Stomach smooth muscle (tissue), 2 donors: ENCODE measurements at regions not wholly inside any gene's neighbourhood (a gene's known extent, or its start where the extent isn't known, plus 50 kb on each side); places are given as distances from the start of the nearest gene placed in this dataset.
"Not testable (repeated sequence)": the region's sequence is repeated elsewhere in the genome, so short reads cannot be mapped to it uniquely, and the experiment has no call there.

Experiments used
- H3K27ac ChIP-seq: one replicate; pipeline ENCODE4 v1.7.0; 2013; ENCODE audit warnings: mild to moderate bottlenecking, low read length, inconsistent platforms
- H3K27me3 ChIP-seq, 2 donors: one replicate each; pipeline ENCODE4 v1.7.0; 2013; ENCODE audit warnings: low read length in 2 of 2; ENCODE audit not compliant: insufficient read depth in 2 of 2, control insufficient read depth in 1 of 2
- H3K36me3 ChIP-seq, 2 donors: one replicate each; pipeline ENCODE4 v1.7.0; 2013; ENCODE audit warnings: low read length in 2 of 2; ENCODE audit not compliant: control insufficient read depth in 2 of 2, insufficient read depth in 2 of 2
- H3K4me1 ChIP-seq: one replicate; pipeline ENCODE4 v1.7.0; 2013; ENCODE audit warnings: low read length; ENCODE audit not compliant: control insufficient read depth, insufficient read depth
- H3K4me3 ChIP-seq, 2 donors: one replicate each; pipeline ENCODE4 v1.7.0; 2013; ENCODE audit warnings: low read length in 2 of 2
- H3K9ac ChIP-seq, 2 donors: one replicate each; pipeline ENCODE4 v1.7.0; 2013; ENCODE audit warnings: low read length in 2 of 2, mild to moderate bottlenecking in 1 of 2
- H3K9me3 ChIP-seq, 2 donors: one replicate each; pipeline ENCODE4 v1.7.0; 2013; ENCODE audit warnings: low read length in 2 of 2; ENCODE audit not compliant: control insufficient read depth in 2 of 2
- donor health status: healthy.
- donor health status: Pancreatic carcinoma.

GRCh38 chr14:94844593-94845152, 74.8 kb upstream of the GSC start:
- no peak overlapping the region for H3K4me3 ChIP-seq
- H3K36me3 ChIP-seq = no peaks in the 10 kb centered on the region
- peaks cover 4% of the 10 kb centered on the region for H3K4me1 ChIP-seq
- no peak overlapping the region for H3K9ac ChIP-seq
- H3K27me3 ChIP-seq = no peaks in the 10 kb centered on the region
- no peak overlapping the region for H3K27ac ChIP-seq
- no peaks in the 10 kb centered on the region for H3K9me3 ChIP-seq

GRCh38 chr14:94840467-94840866, 70.6 kb upstream of the GSC start:
- Histone ChIP-seq H3K9ac (no peak overlapping the region), H3K4me1 (peaks cover 4% of the 10 kb centered on the region), H3K27me3 (no peaks in the 10 kb centered on the region), H3K4me3 (no peak overlapping the region), H3K36me3 (no peaks in the 10 kb centered on the region), H3K9me3 (no peaks in the 10 kb centered on the region), H3K27ac (no peak overlapping the region)

GRCh38 chr14:94839348-94839747, 69.4 kb upstream of the GSC start:
- H3K27me3 ChIP-seq = no peaks in the 10 kb centered on the region
- H3K9me3 ChIP-seq = peaks cover 0 to 3% of the 10 kb centered on the region in 2 donors
- H3K36me3 ChIP-seq = no peaks in the 10 kb centered on the region
- no peak overlapping the region for H3K27ac ChIP-seq
- no peaks in the 10 kb centered on the region for H3K4me1 ChIP-seq
- H3K4me3 ChIP-seq = no peak overlapping the region
- no peak overlapping the region for H3K9ac ChIP-seq

GRCh38 chr14:94836849-94837248, 66.9 kb upstream of the GSC start:
- Histone ChIP-seq H3K4me3 (no peak overlapping the region), H3K27me3 (no peaks in the 10 kb centered on the region), H3K27ac (no peak overlapping the region), H3K9me3 (peaks cover 0 to 3% of the 10 kb centered on the region in 2 donors), H3K9ac (no peak overlapping the region), H3K36me3 (no peaks in the 10 kb centered on the region), H3K4me1 (no peaks in the 10 kb centered on the region)

- Histone ChIP-seq H3K27ac (no peak overlapping the region), H3K4me3 (no peak overlapping the region), H3K27me3 (no peaks in the 10 kb centered on the region), H3K9ac (no peak overlapping the region), H3K9me3 (peaks cover 0 to 3% of the 10 kb centered on the region in 2 donors), H3K4me1 (no peaks in the 10 kb centered on the region), H3K36me3 (no peaks in the 10 kb centered on the region)
Measured at GRCh38 chr14:94833633-94834032, 63.7 kb upstream of the GSC start.

GRCh38 chr14:94831085-94831484, 61.2 kb upstream of the GSC start:
- no peaks in the 10 kb centered on the region for H3K27me3 ChIP-seq
- no peaks in the 10 kb centered on the region for H3K36me3 ChIP-seq
- peaks cover 8% of the 10 kb centered on the region for H3K4me1 ChIP-seq
- H3K9me3 ChIP-seq = peaks cover 0 to 3% of the 10 kb centered on the region in 2 donors
- no peak overlapping the region for H3K4me3 ChIP-seq
- H3K27ac ChIP-seq = no peak overlapping the region
- H3K9ac ChIP-seq = no peak overlapping the region

- Histone ChIP-seq H3K9ac (no peak overlapping the region), H3K27me3 (no peaks in the 10 kb centered on the region), H3K36me3 (no peaks in the 10 kb centered on the region), H3K9me3 (no peaks in the 10 kb centered on the region), H3K4me3 (peak overlapping the region in 1 of 2 donors; percentile 14), H3K27ac (no peak overlapping the region), H3K4me1 (peaks cover 8% of the 10 kb centered on the region)
Measured at GRCh38 chr14:94827711-94828447, 58.0 kb upstream of the GSC start.

- peaks cover 8% of the 10 kb centered on the region for H3K4me1 ChIP-seq
- no peaks in the 10 kb centered on the region for H3K36me3 ChIP-seq
- no peaks in the 10 kb centered on the region for H3K27me3 ChIP-seq
- H3K9me3 ChIP-seq = no peaks in the 10 kb centered on the region
- H3K4me3 ChIP-seq = no peak overlapping the region
- no peak overlapping the region for H3K27ac ChIP-seq
- no peak overlapping the region for H3K9ac ChIP-seq
Measured at GRCh38 chr14:94826774-94827173, 56.9 kb upstream of the GSC start.

GRCh38 chr14:94823556-94824341, 53.8 kb upstream of the GSC start:
- Histone ChIP-seq H3K4me1 (peaks cover 8% of the 10 kb centered on the region), H3K4me3 (no peak overlapping the region), H3K27me3 (peaks cover 0 to 2% of the 10 kb centered on the region in 2 donors), H3K9ac (no peak overlapping the region), H3K27ac (no peak overlapping the region), H3K36me3 (no peaks in the 10 kb centered on the region), H3K9me3 (no peaks in the 10 kb centered on the region)

GRCh38 chr14:94821705-94822104, 51.8 kb upstream of the GSC start:
- H3K9me3 ChIP-seq = no peaks in the 10 kb centered on the region
- no peak overlapping the region for H3K27ac ChIP-seq
- peaks cover 0 to 2% of the 10 kb centered on the region in 2 donors for H3K27me3 ChIP-seq
- peaks cover under 1% of the 10 kb centered on the region for H3K4me1 ChIP-seq
- H3K9ac ChIP-seq = no peak overlapping the region
- no peak overlapping the region for H3K4me3 ChIP-seq
- no peaks in the 10 kb centered on the region for H3K36me3 ChIP-seq

GRCh38 chr14:94820932-94821331, 51.0 kb upstream of the GSC start:
- H3K4me1 ChIP-seq, H3K27ac ChIP-seq, H3K27me3 ChIP-seq, H3K9ac ChIP-seq, H3K4me3 ChIP-seq, H3K36me3 ChIP-seq, H3K9me3 ChIP-seq: not testable (repeated sequence)
